HEK293 (cell line): ENCODE measurements at regions not wholly inside any gene's neighbourhood (a gene's known extent, or its start where the extent isn't known, plus 50 kb on each side); places are given as distances from the start of the nearest gene placed in this dataset.

Experiments
- CTCF ChIA-PET: fragments of 350-600 bp; formaldehyde crosslinking; extraction: SDS; loops from one replicate; lab custom pipeline; 2021; ENCODE audit warnings: antibody characterized with exemption; lab: Yijun Ruan, JAX
- POLR2A ChIA-PET: fragments of 300-600 bp; formaldehyde crosslinking; extraction: SDS; loops from one replicate; lab custom pipeline; 2020; ENCODE audit warnings: antibody characterized with exemption, inconsistent platforms; lab: Yijun Ruan, JAX
- H3K27ac ChIP-seq: fragments of 200-500 bp; sonication (Bioruptor generic); 2 replicates; pipeline ENCODE4 v1.5.1; 2014; ENCODE audit warnings: low read depth, low read length, control low read depth, inconsistent platforms; ENCODE audit errors: extremely low read depth
- H3K36me3 ChIP-seq, 2 experiments: fragments of 200-500 bp in 1 of 2; sonication (Bioruptor generic) in 1 of 2; 1 replicate in 1 of 2; 2 replicates in 1 of 2; pipeline ENCODE4 v1.5.1; 2014 to 2017; ENCODE audit warnings: inconsistent platforms in 2 of 2, low read length in 2 of 2; ENCODE audit not compliant: control insufficient read depth in 2 of 2, insufficient read depth in 1 of 2
- H3K4me1 ChIP-seq: fragments of 200-500 bp; sonication (Bioruptor generic); 2 replicates; pipeline ENCODE4 v1.5.1; 2014; ENCODE audit warnings: mild to moderate bottlenecking, low read length, inconsistent platforms; ENCODE audit not compliant: control insufficient read depth, insufficient read depth
- H3K4me3 ChIP-seq: 2 replicates; pipeline ENCODE4 v1.5.1; 2011; ENCODE audit warnings: low read depth, mild to moderate bottlenecking, control low read depth, low read length, moderate library complexity
- H3K9me3 ChIP-seq: fragments of 200-500 bp; sonication (Bioruptor generic); 2 replicates; pipeline ENCODE4 v1.5.1; 2014; ENCODE audit warnings: low read depth, low read length, inconsistent platforms; ENCODE audit not compliant: control insufficient read depth, insufficient read depth
- KLF16 ChIP-seq: fragments of 450-650 bp; formaldehyde crosslinking; IDR thresholded peaks from 2 replicates; pipeline ENCODE4 v1.5.1; 2017; ENCODE audit warnings: missing biosample characterization, missing genetic modification characterization
- REPIN1 ChIP-seq: fragments of 450-650 bp; formaldehyde crosslinking; IDR thresholded peaks from 2 replicates; pipeline ENCODE4 v1.5.1; 2017; ENCODE audit warnings: missing biosample characterization, missing genetic modification characterization, low read depth
- TCF7L2 ChIP-seq: IDR thresholded peaks from 2 replicates; pipeline ENCODE4 v1.6.1; 2011; ENCODE audit warnings: low read depth, mild to moderate bottlenecking, inconsistent platforms, low read length, moderate library complexity, borderline replicate concordance
- TSHZ1 ChIP-seq: fragments of 450-650 bp; formaldehyde crosslinking; IDR thresholded peaks from 2 replicates; pipeline ENCODE4 v1.5.1; 2016; ENCODE audit warnings: missing biosample characterization, missing genetic modification characterization, borderline replicate concordance
- ZBTB20 ChIP-seq: fragments of 450-650 bp; formaldehyde crosslinking; IDR thresholded peaks from 2 replicates; pipeline ENCODE4 v1.5.1; 2016; ENCODE audit warnings: missing biosample characterization, missing genetic modification characterization
- ZNF146 ChIP-seq: fragments of 450-650 bp; formaldehyde crosslinking; IDR thresholded peaks from 2 replicates; pipeline ENCODE4 v1.5.1; 2016; ENCODE audit warnings: missing biosample characterization, missing genetic modification characterization
- ZNF148 ChIP-seq: fragments of 450-650 bp; formaldehyde crosslinking; IDR thresholded peaks from 2 replicates; pipeline ENCODE4 v1.5.0; 2017; ENCODE audit warnings: missing biosample characterization, missing genetic modification characterization, borderline replicate concordance
- ZNF175 ChIP-seq: fragments of 450-650 bp; formaldehyde crosslinking; IDR thresholded peaks from 2 replicates; pipeline ENCODE4 v1.5.1; 2016; ENCODE audit warnings: missing biosample characterization, missing genetic modification characterization
- ZNF324 ChIP-seq: fragments of 450-650 bp; formaldehyde crosslinking; IDR thresholded peaks from 2 replicates; pipeline ENCODE4 v1.5.1; 2016; ENCODE audit warnings: missing biosample characterization, missing genetic modification characterization
- ZNF488 ChIP-seq: fragments of 450-650 bp; formaldehyde crosslinking; IDR thresholded peaks from 2 replicates; pipeline ENCODE4 v1.5.1; 2016; ENCODE audit warnings: missing biosample characterization, missing genetic modification characterization
- ZNF514 ChIP-seq: fragments of 450-650 bp; formaldehyde crosslinking; IDR thresholded peaks from 2 replicates; pipeline ENCODE4 v1.5.1; 2016; ENCODE audit warnings: missing biosample characterization, missing genetic modification characterization
- ZNF555 ChIP-seq: fragments of 450-650 bp; formaldehyde crosslinking; conservative IDR thresholded peaks from 2 replicates; pipeline ENCODE4 v1.5.1; 2017; ENCODE audit warnings: missing biosample characterization, mild to moderate bottlenecking, missing genetic modification characterization, inconsistent platforms
- ZNF610 ChIP-seq: fragments of 450-650 bp; formaldehyde crosslinking; IDR thresholded peaks from 2 replicates; pipeline ENCODE4 v1.5.1; 2016; ENCODE audit warnings: missing biosample characterization, missing genetic modification characterization, borderline replicate concordance
- ZNF645 ChIP-seq: fragments of 450-650 bp; formaldehyde crosslinking; IDR thresholded peaks from 2 replicates; pipeline ENCODE4; 2016; ENCODE audit warnings: missing biosample characterization, missing genetic modification characterization
- ZNF654 ChIP-seq: fragments of 450-650 bp; formaldehyde crosslinking; IDR thresholded peaks from 2 replicates; pipeline ENCODE4 v1.5.1; 2016; ENCODE audit warnings: low read depth, missing biosample characterization, missing genetic modification characterization
- ZNF664 ChIP-seq: fragments of 450-650 bp; formaldehyde crosslinking; IDR thresholded peaks from 2 replicates; pipeline ENCODE4 v1.5.1; 2016; ENCODE audit warnings: missing biosample characterization, missing genetic modification characterization
- ZNF701 ChIP-seq: fragments of 450-650 bp; formaldehyde crosslinking; IDR thresholded peaks from 2 replicates; pipeline ENCODE4 v1.5.1; 2016; ENCODE audit warnings: missing biosample characterization, missing genetic modification characterization
- ZNF837 ChIP-seq: fragments of 450-650 bp; formaldehyde crosslinking; IDR thresholded peaks from 2 replicates; pipeline ENCODE4 v1.5.1; 2016; ENCODE audit warnings: missing biosample characterization, missing genetic modification characterization
- ZNF843 ChIP-seq: fragments of 450-650 bp; formaldehyde crosslinking; IDR thresholded peaks from 2 replicates; pipeline ENCODE4 v1.5.1; 2016; ENCODE audit warnings: missing biosample characterization, missing genetic modification characterization

- TF ChIP-seq REPIN1 (tag by site-specific recombination) (no peak), ZNF837 (no peak), ZNF514 (tag by site-specific recombination) (no peak)
- POLR2A ChIA-PET = no interaction called here
- Histone ChIP-seq H3K4me3 (no peak overlapping the region), H3K27ac (no peak overlapping the region), H3K9me3 (no peaks in the 10 kb centered on the region), H3K4me1 (no peaks in the 10 kb centered on the region), H3K36me3 (no peaks in the 10 kb centered on the region)
- CTCF ChIA-PET = no interaction called here
These were observed 226.7 kb upstream of the WSCD1 start for GRCh38 chr17:5843366-5844026.

GRCh38 chr17:5846001-5846400, 224.2 kb upstream of the WSCD1 start:
- H3K4me3 ChIP-seq = no peak overlapping the region
- H3K9me3 ChIP-seq = no peaks in the 10 kb centered on the region
- ChIA-PET POLR2A (no interaction called here), CTCF (no interaction called here)
- no peak overlapping the region for H3K27ac ChIP-seq
- no peaks in the 10 kb centered on the region for H3K36me3 ChIP-seq
- no peaks in the 10 kb centered on the region for H3K4me1 ChIP-seq
- TF ChIP-seq ZNF664 (tag by site-specific recombination) (no peak), ZNF324 (tag by site-specific recombination) (no peak), ZNF701 (tag by site-specific recombination) (no peak), ZNF645 (tag by site-specific recombination) (no peak), ZNF148 (tag by site-specific recombination) (no peak), ZNF175 (tag by site-specific recombination) (no peak), ZBTB20 (tag by site-specific recombination) (no peak)

- H3K9me3 ChIP-seq = no peaks in the 10 kb centered on the region
- POLR2A ChIA-PET = no interaction called here
- no peaks in the 10 kb centered on the region for H3K36me3 ChIP-seq
- no peak overlapping the region for H3K4me3 ChIP-seq
- no peak overlapping the region for H3K27ac ChIP-seq
- TF ChIP-seq ZNF654 (tag by site-specific recombination) (no peak), ZNF843 (tag by site-specific recombination) (no peak), TCF7L2 (no peak)
- TF ChIP-seq, all 188 proteins: peak for 0
- CTCF ChIA-PET = no interaction called here
- H3K4me1 ChIP-seq = no peaks in the 10 kb centered on the region
These were observed 215.2 kb upstream of the WSCD1 start for GRCh38 chr17:5854871-5855554.

- Histone ChIP-seq H3K36me3 (no peaks in the 10 kb centered on the region), H3K4me3 (no peak overlapping the region), H3K9me3 (no peaks in the 10 kb centered on the region), H3K27ac (no peak overlapping the region), H3K4me1 (no peaks in the 10 kb centered on the region)
- CTCF ChIA-PET = interaction anchor here (0.7 kb wide), 1 partner anchor 1236 kb away, joined by 7 read pairs; no protein-coding TSS in a partner anchor
- POLR2A ChIA-PET = interaction anchor here (0.6 kb wide), 1 partner anchor 1543 kb away, joined by 3 read pairs; no protein-coding TSS in a partner anchor
- TF ChIP-seq KLF16 (tag by site-specific recombination) (no peak), ZNF610 (no peak), ZNF146 (tag by site-specific recombination) (no peak), ZNF555 (no peak), ZNF488 (tag by site-specific recombination) (no peak), TSHZ1 (no peak)
These were observed 208.9 kb upstream of the WSCD1 start for GRCh38 chr17:5861246-5861645.
